MCF 10A (cell line): ENCODE measurements at regions not wholly inside any gene's neighbourhood (a gene's known extent, or its start where the extent isn't known, plus 50 kb on each side); places are given as distances from the start of the nearest gene placed in this dataset.

Experiments used
- BruUV-seq: library from RNA; stranded (reverse); fragments of 400-500 nt; replicated peaks from 2 replicates; lab custom pipeline; 2021; lab: Mats Ljungman, UMichigan
- CTCF ChIA-PET: fragments of 300-600 bp; sonication (Branson Sonifier 250); formaldehyde crosslinking; extraction: SDS; loops from one replicate; lab custom pipeline; 2021; ENCODE audit warnings: antibody characterized with exemption, inconsistent platforms; lab: Yijun Ruan, JAX
- POLR2A ChIA-PET: fragments of 300-600, 350-650 bp; sonication (Branson Sonifier 250); formaldehyde crosslinking; extraction: SDS; loops from one replicate; lab custom pipeline; 2020; ENCODE audit warnings: antibody characterized with exemption, inconsistent platforms; lab: Yijun Ruan, JAX
- DNase-seq: peaks from one replicate; pipeline ENCODE4 v3.0.0-alpha.2; 2018; ENCODE audit not compliant: unreplicated experiment
- H3K27ac Mint-ChIP-seq: one replicate; pipeline ENCODE4 v1.8.0; 2022; ENCODE audit warnings: mild to moderate bottlenecking, low read depth, mixed read lengths; ENCODE audit not compliant: unreplicated experiment
- H3K27me3 Mint-ChIP-seq: one replicate; pipeline ENCODE4 v1.8.0; 2022; ENCODE audit warnings: mixed read lengths; ENCODE audit not compliant: insufficient read depth, unreplicated experiment
- H3K36me3 Mint-ChIP-seq: one replicate; pipeline ENCODE4 v1.8.0; 2022; ENCODE audit warnings: mild to moderate bottlenecking, moderate library complexity, mixed read lengths; ENCODE audit not compliant: insufficient read depth, unreplicated experiment
- H3K4me1 Mint-ChIP-seq: one replicate; pipeline ENCODE4 v1.8.0; 2022; ENCODE audit warnings: mixed read lengths; ENCODE audit not compliant: insufficient read depth, unreplicated experiment
- H3K4me3 Mint-ChIP-seq: one replicate; pipeline ENCODE4 v1.8.0; 2022; ENCODE audit warnings: mild to moderate bottlenecking, moderate library complexity, mixed read lengths; ENCODE audit not compliant: unreplicated experiment
- H3K9me3 Mint-ChIP-seq: one replicate; pipeline ENCODE4 v1.8.0; 2022; ENCODE audit warnings: mixed read lengths; ENCODE audit not compliant: unreplicated experiment
- CTCF ChIP-seq: fragments of 200-600 bp; IDR thresholded peaks from one replicate; pipeline ENCODE4 v1.8.0; 2022; ENCODE audit warnings: antibody characterized with exemption, mild to moderate bottlenecking; ENCODE audit not compliant: unreplicated experiment
- intact Hi-C: fragments of 100-400 bp; cut with micrococcal nuclease; formaldehyde crosslinking; loops from 2 replicates; pipeline ENCODE4 v1.14.1; 2022

GRCh38 chr11:70716216-70716615 is 317.9 kb downstream of the CTTN start:
- intact Hi-C loops = no loop called here
- no peak for DNase-seq
- Mint-ChIP-seq H3K27ac (no peak overlapping the region), H3K4me1 (no peaks in the 10 kb centered on the region), H3K4me3 (no peak overlapping the region), H3K27me3 (no peaks in the 10 kb centered on the region), H3K36me3 (no peaks in the 10 kb centered on the region), H3K9me3 (peaks cover 15% of the 10 kb centered on the region)
- no TSS peak for BruUV-seq
- POLR2A ChIA-PET = no interaction called here
- CTCF ChIA-PET = no interaction called here
- TF ChIP-seq CTCF = no peak

DNA sequence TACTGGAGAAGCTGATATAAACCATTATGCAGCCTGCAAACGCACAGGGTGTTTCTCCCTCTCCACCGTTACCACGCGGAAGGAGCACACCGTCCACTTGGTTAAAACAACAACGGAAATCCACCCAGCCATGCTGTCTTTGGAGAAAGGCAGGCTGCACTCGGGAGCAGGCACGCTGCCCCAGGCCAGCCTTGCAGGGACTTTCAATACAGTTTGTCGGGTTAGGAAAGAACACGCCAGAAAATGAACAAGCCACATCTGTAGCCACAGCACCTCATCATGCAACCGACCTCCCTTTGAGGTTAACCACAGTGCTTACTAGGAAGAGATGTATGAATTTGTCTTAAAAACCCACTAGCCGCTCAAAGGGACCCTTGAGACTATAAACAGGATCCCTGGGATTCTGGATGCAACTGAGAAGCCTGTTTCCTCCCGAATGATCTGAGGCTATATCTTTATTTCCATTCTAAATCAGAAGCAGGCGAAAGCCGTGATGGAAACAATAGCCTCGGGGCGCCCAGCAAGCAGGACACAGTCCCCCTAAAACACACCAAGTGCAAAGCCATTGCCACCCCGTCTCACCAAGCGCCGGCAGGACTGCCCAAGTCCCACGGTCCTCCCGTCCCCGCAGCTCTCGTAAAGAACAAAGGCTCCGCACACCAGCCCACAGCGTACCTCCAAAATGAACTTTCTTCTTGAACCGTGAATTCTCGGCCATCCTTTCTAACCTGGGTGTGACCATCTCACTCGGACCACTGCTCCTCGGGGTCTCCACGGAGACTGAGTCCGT is 318.9 kb downstream of the CTTN start:
- Mint-ChIP-seq H3K27me3 (no peaks in the 10 kb centered on the region), H3K9me3 (peaks cover 18% of the 10 kb centered on the region), H3K4me3 (no peak overlapping the region), H3K27ac (no peak overlapping the region), H3K4me1 (no peaks in the 10 kb centered on the region), H3K36me3 (no peaks in the 10 kb centered on the region)
- ChIA-PET CTCF (no interaction called here), POLR2A (no interaction called here)
- no TSS peak for BruUV-seq
- intact Hi-C loops = no loop called here
- no peak for DNase-seq
- no peak for TF ChIP-seq CTCF

- BruUV-seq = no TSS peak
- Mint-ChIP-seq H3K4me3 (no peak overlapping the region), H3K36me3 (no peaks in the 10 kb centered on the region), H3K27me3 (no peaks in the 10 kb centered on the region), H3K27ac (no peak overlapping the region), H3K4me1 (no peaks in the 10 kb centered on the region), H3K9me3 (peaks cover 23% of the 10 kb centered on the region)
- no peak for TF ChIP-seq CTCF
- POLR2A ChIA-PET = no interaction called here
- intact Hi-C loops = no loop called here
- CTCF ChIA-PET = no interaction called here
- no peak for DNase-seq
Measured at GRCh38 chr11:70717936-70718595, 319.7 kb downstream of the CTTN start.

GRCh38 chr11:70719516-70719915 is 321.2 kb downstream of the CTTN start:
- intact Hi-C loops = no loop called here
- H3K27ac Mint-ChIP-seq = no peak overlapping the region
- H3K9me3 Mint-ChIP-seq = peaks cover 32% of the 10 kb centered on the region
- H3K36me3 Mint-ChIP-seq = no peaks in the 10 kb centered on the region
- H3K27me3 Mint-ChIP-seq = no peaks in the 10 kb centered on the region
- no TSS peak for BruUV-seq
- TF ChIP-seq CTCF = no peak
- DNase-seq = no peak
- ChIA-PET CTCF (no interaction called here), POLR2A (no interaction called here)
- no peak overlapping the region for H3K4me3 Mint-ChIP-seq
- no peaks in the 10 kb centered on the region for H3K4me1 Mint-ChIP-seq
